GM23338 (cell line): ENCODE measurements at regions not wholly inside any gene's neighbourhood (a gene's known extent, or its start where the extent isn't known, plus 50 kb on each side); places are given as distances from the start of the nearest gene placed in this dataset.

Source experiments
- CREB1 ChIP-seq: fragments of 250-450 bp; sonication (Bioruptor Pico); IDR thresholded peaks from 2 replicates; pipeline ENCODE4 v1.5.0; 2020; ENCODE audit warnings: low read depth, mild to moderate bottlenecking, moderate library complexity
- CTCF ChIP-seq, 2 experiments: fragments of 200-600 bp in 1 of 2; sonication (generic) in 1 of 2; conservative IDR thresholded peaks; 2 replicates each; pipeline versions ENCODE4 v1.5.1 to v1.6.1; 2016 to 2017; ENCODE audit warnings: antibody characterized with exemption in 2 of 2, low read depth in 2 of 2, mild to moderate bottlenecking in 2 of 2, moderate library complexity in 1 of 2
- ETS1 ChIP-seq: IDR thresholded peaks from 2 replicates; pipeline ENCODE4 v1.6.1; 2016; ENCODE audit warnings: antibody characterized with exemption
- EZH2 ChIP-seq: fragments of 200-600 bp; sonication (generic); IDR thresholded peaks from one replicate; pipeline ENCODE4 v1.8.0; 2017; ENCODE audit warnings: antibody characterized with exemption, mild to moderate bottlenecking, low read depth; ENCODE audit not compliant: unreplicated experiment
- EZH2phosphoT487 ChIP-seq: fragments of 200-600 bp; sonication (generic); IDR thresholded peaks from one replicate; pipeline ENCODE4 v1.8.1; 2018; ENCODE audit warnings: antibody characterized with exemption; ENCODE audit not compliant: unreplicated experiment
- POLR2AphosphoS5 ChIP-seq: IDR thresholded peaks from 2 replicates; pipeline ENCODE4 v1.6.1; 2016; ENCODE audit warnings: antibody characterized with exemption, low read depth
- REST ChIP-seq: IDR thresholded peaks from one replicate; pipeline ENCODE4 v1.6.1; 2018; ENCODE audit warnings: antibody characterized with exemption; ENCODE audit not compliant: unreplicated experiment
- ZNF331 ChIP-seq: fragments of 250-450 bp; sonication (Bioruptor Pico); IDR thresholded peaks from 2 replicates; pipeline ENCODE4 v1.5.0; 2020; ENCODE audit warnings: low read depth, mild to moderate bottlenecking, moderate library complexity

GRCh38 chr3:164781755-164782154, 296.5 kb downstream of the SI start:
- no peak for TF ChIP-seq CTCF (conservative IDR thresholded peaks at IDR 0.05; ENCODE audit: low read depth in 2 of 2)
- TF ChIP-seq POLR2AphosphoS5, result no peak
- TF ChIP-seq REST, result no peak
- no peak for TF ChIP-seq EZH2
- no peak for TF ChIP-seq CREB1
- TF ChIP-seq EZH2phosphoT487, result no peak
- TF ChIP-seq ETS1, result no peak
- no peak for TF ChIP-seq ZNF331 (CRISPR knock-in tag)
